C4-2B (cell line): ENCODE measurements at regions not wholly inside any gene's neighbourhood (a gene's known extent, or its start where the extent isn't known, plus 50 kb on each side); places are given as distances from the start of the nearest gene placed in this dataset.

ENCODE experiments used
- ZFX ChIP-seq: fragments of 450-650 bp; IDR thresholded peaks from 2 replicates; pipeline ENCODE4 v1.6.1; 2017
- TF ChIP-seq, protein P1 (sequence below): fragments of 450-650 bp; conservative IDR thresholded peaks from 2 replicates; pipeline ENCODE4 v1.5.1; 2017; ENCODE audit warnings: mild to moderate bottlenecking

DNA sequence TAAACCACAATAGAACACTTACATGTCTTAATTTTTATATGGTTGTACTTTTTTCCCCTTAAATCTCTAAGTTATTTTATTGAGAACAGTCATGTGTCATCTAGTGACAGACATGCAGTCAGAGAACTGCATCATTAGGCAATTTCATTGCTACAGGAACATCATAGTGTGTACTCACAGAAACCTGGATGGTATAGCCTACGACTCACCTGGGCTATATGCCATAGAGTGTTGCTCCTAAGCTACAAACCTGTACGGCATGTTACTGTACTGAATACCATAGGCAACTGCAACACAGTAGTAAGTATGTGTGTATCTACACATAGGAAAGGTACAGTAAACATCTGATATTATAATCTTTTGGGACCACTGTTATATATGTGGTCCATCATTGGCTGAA, 557.6 kb downstream of the PRKD1 start:
- TF ChIP-seq, protein P1, sequence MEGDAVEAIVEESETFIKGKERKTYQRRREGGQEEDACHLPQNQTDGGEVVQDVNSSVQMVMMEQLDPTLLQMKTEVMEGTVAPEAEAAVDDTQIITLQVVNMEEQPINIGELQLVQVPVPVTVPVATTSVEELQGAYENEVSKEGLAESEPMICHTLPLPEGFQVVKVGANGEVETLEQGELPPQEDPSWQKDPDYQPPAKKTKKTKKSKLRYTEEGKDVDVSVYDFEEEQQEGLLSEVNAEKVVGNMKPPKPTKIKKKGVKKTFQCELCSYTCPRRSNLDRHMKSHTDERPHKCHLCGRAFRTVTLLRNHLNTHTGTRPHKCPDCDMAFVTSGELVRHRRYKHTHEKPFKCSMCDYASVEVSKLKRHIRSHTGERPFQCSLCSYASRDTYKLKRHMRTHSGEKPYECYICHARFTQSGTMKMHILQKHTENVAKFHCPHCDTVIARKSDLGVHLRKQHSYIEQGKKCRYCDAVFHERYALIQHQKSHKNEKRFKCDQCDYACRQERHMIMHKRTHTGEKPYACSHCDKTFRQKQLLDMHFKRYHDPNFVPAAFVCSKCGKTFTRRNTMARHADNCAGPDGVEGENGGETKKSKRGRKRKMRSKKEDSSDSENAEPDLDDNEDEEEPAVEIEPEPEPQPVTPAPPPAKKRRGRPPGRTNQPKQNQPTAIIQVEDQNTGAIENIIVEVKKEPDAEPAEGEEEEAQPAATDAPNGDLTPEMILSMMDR = no peak
- no peak for TF ChIP-seq ZFX
